ENCODE measurements at regions not wholly inside any gene's neighbourhood (a gene's known extent, or its start where the extent isn't known, plus 50 kb on each side); places are given as distances from the start of the nearest gene placed in this dataset.

DNA sequence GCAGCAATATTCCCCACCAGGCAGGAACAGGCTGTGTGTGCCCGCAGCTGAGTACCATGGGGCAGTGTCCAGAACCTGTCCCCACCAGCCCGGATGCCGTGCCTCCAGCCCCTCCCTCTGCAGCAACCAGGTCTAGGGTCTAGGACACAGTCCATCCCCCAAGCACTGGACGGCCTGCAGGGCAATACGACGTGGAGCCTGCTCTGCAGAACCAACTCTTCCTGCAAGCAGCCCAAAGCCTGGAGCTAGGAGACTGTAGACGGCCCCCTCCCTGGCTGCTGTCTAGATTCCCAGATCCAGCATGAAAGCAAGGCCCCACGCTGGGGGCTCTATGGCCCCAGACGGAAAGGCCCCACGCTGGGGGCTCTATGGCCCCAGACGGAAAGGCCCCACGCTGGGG, 128.2 kb upstream of the AFDN start:
- TF ChIP-seq, protein P1, sequence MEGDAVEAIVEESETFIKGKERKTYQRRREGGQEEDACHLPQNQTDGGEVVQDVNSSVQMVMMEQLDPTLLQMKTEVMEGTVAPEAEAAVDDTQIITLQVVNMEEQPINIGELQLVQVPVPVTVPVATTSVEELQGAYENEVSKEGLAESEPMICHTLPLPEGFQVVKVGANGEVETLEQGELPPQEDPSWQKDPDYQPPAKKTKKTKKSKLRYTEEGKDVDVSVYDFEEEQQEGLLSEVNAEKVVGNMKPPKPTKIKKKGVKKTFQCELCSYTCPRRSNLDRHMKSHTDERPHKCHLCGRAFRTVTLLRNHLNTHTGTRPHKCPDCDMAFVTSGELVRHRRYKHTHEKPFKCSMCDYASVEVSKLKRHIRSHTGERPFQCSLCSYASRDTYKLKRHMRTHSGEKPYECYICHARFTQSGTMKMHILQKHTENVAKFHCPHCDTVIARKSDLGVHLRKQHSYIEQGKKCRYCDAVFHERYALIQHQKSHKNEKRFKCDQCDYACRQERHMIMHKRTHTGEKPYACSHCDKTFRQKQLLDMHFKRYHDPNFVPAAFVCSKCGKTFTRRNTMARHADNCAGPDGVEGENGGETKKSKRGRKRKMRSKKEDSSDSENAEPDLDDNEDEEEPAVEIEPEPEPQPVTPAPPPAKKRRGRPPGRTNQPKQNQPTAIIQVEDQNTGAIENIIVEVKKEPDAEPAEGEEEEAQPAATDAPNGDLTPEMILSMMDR (optimal IDR thresholded peaks at IDR 0.05 in 1 of 3, IDR thresholded peaks at IDR 0.05 in 1 of 3, conservative IDR thresholded peaks at IDR 0.05 in 1 of 3; ENCODE audit: extremely low read depth in 1 of 3, insufficient read depth in 2 of 3, low read length in 3 of 3): no peak
- TF ChIP-seq EZH2 (IDR thresholded peaks at IDR 0.05; ENCODE audit: low read length): no peak

All from keratinocyte (primary cell).